Psoas muscle (tissue), 7 donors: ENCODE measurements at regions not wholly inside any gene's neighbourhood (a gene's known extent, or its start where the extent isn't known, plus 50 kb on each side); places are given as distances from the start of the nearest gene placed in this dataset.

Source experiments
- ATAC-seq, 4 donors: fragments of 200-7000 bp; cut with Tn5 transposase; one replicate each; pipeline ENCODE4 v1.9.1; 2020; ENCODE audit warnings: moderate library complexity in 3 of 4, mild to moderate bottlenecking in 2 of 4
- DNase-seq, 2 donors: peaks; one replicate each; pipeline ENCODE4 v3.0.0-alpha.2; 2020
- H3K27ac ChIP-seq: fragments of 200-600 bp; one replicate; pipeline ENCODE4 v1.8.0; 2022
- H3K27me3 ChIP-seq, 3 donors: fragments of 200-600 bp in 1 of 3; one replicate each; pipeline versions ENCODE4 v1.6.1 to v1.8.0; 2013 to 2022; ENCODE audit warnings: low read length in 2 of 3, mild to moderate bottlenecking in 2 of 3, moderate library complexity in 1 of 3; ENCODE audit not compliant: insufficient read depth in 3 of 3
- H3K36me3 ChIP-seq, 2 donors: fragments of 200-600 bp in 1 of 2; one replicate each; pipeline versions ENCODE4 v1.6.1 to v1.8.0; 2013 to 2022; ENCODE audit warnings: low read depth in 1 of 2, mild to moderate bottlenecking in 1 of 2, moderate library complexity in 1 of 2; ENCODE audit not compliant: insufficient read depth in 1 of 2
- H3K4me1 ChIP-seq: fragments of 200-600 bp; one replicate; pipeline ENCODE4 v1.8.0; 2022
- H3K4me3 ChIP-seq: fragments of 200-600 bp; one replicate; pipeline ENCODE4 v1.8.0; 2022; ENCODE audit warnings: mild to moderate bottlenecking
- H3K9me3 ChIP-seq: fragments of 200-600 bp; one replicate; pipeline ENCODE4 v1.8.0; 2022
- CTCF ChIP-seq: fragments of 200-600 bp; IDR thresholded peaks from one replicate; pipeline ENCODE4 v1.8.0; 2022; ENCODE audit warnings: antibody characterized with exemption
- WGBS, 3 donors: extraction: QIAGEN DNeasy Blood & Tissue Kit; methylation state at CpG; one replicate each; pipeline versions ENCODE4 v1.1.6 to v1.1.7; 2013; 5-methylcytosine and 5-hydroxymethylcytosine counted together
- intact Hi-C, 2 donors: fragments of 100-400 bp; cut with DNase I; formaldehyde crosslinking; loops; one replicate each; pipeline versions ENCODE4 v1.11.0 to v1.14.2; 2022
- donor health status: healthy with polysubstance abuse.
- donor health status: DM: no; HTN: no; CAD: no; lungs with moderate emphysema.
- donor health status: Bipolar disorder and iron deficiency.
- donor health status: healthy.
- donor health status: DM: yes; HTN: yes; CAD: no.
- donor health status: DM: no; HTN: no; CAD: no.
- donor health status: DM: yes; HTN: yes; CAD: no.

- no peaks in the 10 kb centered on the region for H3K4me1 ChIP-seq
- no peak for TF ChIP-seq CTCF
- H3K36me3 ChIP-seq, result no peaks in the 10 kb centered on the region
- no peak overlapping the region for H3K27ac ChIP-seq
- H3K4me3 ChIP-seq, result no peak overlapping the region
- DNase-seq (no peak), ATAC-seq (no peak)
- H3K9me3 ChIP-seq, result no peaks in the 10 kb centered on the region
- 80 to 88% (median 83%) methylated on average over 5 of the region's 5 CpGs for WGBS, 3 donors
- H3K27me3 ChIP-seq, result no peaks in the 10 kb centered on the region
- intact Hi-C loops, result no loop called here
These were observed 318.0 kb upstream of the GBE1 start for GRCh38 chr3:82079335-82079890.

GRCh38 chr3:82078246-82078645 is 316.8 kb upstream of the GBE1 start:
- 80 to 95% (median 88%) methylated on average over 3 of the region's 3 CpGs for WGBS, 3 donors
- ATAC-seq, result no peak
- Histone ChIP-seq H3K4me1 (no peaks in the 10 kb centered on the region), H3K4me3 (no peak overlapping the region), H3K27me3 (no peaks in the 10 kb centered on the region), H3K27ac (no peak overlapping the region), H3K9me3 (no peaks in the 10 kb centered on the region), H3K36me3 (no peaks in the 10 kb centered on the region)
- DNase-seq, result no peak
- intact Hi-C loops, result no loop called here
- no peak for TF ChIP-seq CTCF

- Histone ChIP-seq H3K9me3 (no peaks in the 10 kb centered on the region), H3K36me3 (no peaks in the 10 kb centered on the region), H3K27ac (no peak overlapping the region), H3K4me1 (no peaks in the 10 kb centered on the region), H3K27me3 (no peaks in the 10 kb centered on the region), H3K4me3 (no peak overlapping the region)
- ATAC-seq, result no peak
- DNase-seq, result no peak
- WGBS, 3 donors, result 92 to 95% (median 95%) methylated on average over 7 of the region's 7 CpGs
- intact Hi-C loops, result no loop called here
- TF ChIP-seq CTCF, result no peak
These were observed 306.0 kb upstream of the GBE1 start for GRCh38 chr3:82067420-82067819.

GRCh38 chr3:82058809-82059208 is 297.4 kb upstream of the GBE1 start:
- peak; percentile 46 to 69 (median 56) for ATAC-seq
- Histone ChIP-seq H3K36me3 (no peaks in the 10 kb centered on the region), H3K27me3 (no peaks in the 10 kb centered on the region), H3K4me1 (peaks cover 7% of the 10 kb centered on the region), H3K4me3 (peak overlapping the region; percentile 37), H3K27ac (no peak overlapping the region), H3K9me3 (peaks cover 5% of the 10 kb centered on the region)
- intact Hi-C loops, result no loop called here
- WGBS, 3 donors, result 35 to 39% (median 38%) methylated on average over 8 of the region's 8 CpGs
- TF ChIP-seq CTCF, result no peak
- no peak for DNase-seq

GRCh38 chr3:82055792-82056191 is 294.3 kb upstream of the GBE1 start:
- intact Hi-C loops, result no loop called here
- no peaks in the 10 kb centered on the region for H3K27me3 ChIP-seq
- H3K27ac ChIP-seq, result no peak overlapping the region
- no peak for DNase-seq
- H3K9me3 ChIP-seq, result peaks cover 2% of the 10 kb centered on the region
- no peak overlapping the region for H3K4me3 ChIP-seq
- H3K4me1 ChIP-seq, result peaks cover 7% of the 10 kb centered on the region
- 24 to 36% (median 29%) methylated on average over 3 of the region's 3 CpGs for WGBS, 3 donors
- TF ChIP-seq CTCF, result no peak
- ATAC-seq, result peak in 3 of 4 donors; percentile 47 to 86 (median 80)
- no peaks in the 10 kb centered on the region for H3K36me3 ChIP-seq
